MM.1S (cell line): ENCODE measurements at regions not wholly inside any gene's neighbourhood (a gene's known extent, or its start where the extent isn't known, plus 50 kb on each side); places are given as distances from the start of the nearest gene placed in this dataset.

Experiments
- CTCF ChIP-seq: fragments of 300-600 bp; sonication (generic); IDR thresholded peaks from 2 replicates; pipeline ENCODE4 v1.5.1; 2016; ENCODE audit warnings: antibody characterized with exemption, low read length, mixed read lengths
- EZH2 ChIP-seq: fragments of 300-600 bp; sonication (generic); optimal IDR thresholded peaks from 2 replicates; pipeline ENCODE3; 2017; ENCODE audit warnings: low read depth, mild to moderate bottlenecking, antibody characterized with exemption, low read length, mixed read lengths

GRCh38 chr3:80357761-80358160 is 590.0 kb upstream of the ROBO1 start:
- TF ChIP-seq CTCF (no peak), EZH2 (no peak)
